Chondrocyte (in vitro differentiated cells): ENCODE measurements at regions not wholly inside any gene's neighbourhood (a gene's known extent, or its start where the extent isn't known, plus 50 kb on each side); places are given as distances from the start of the nearest gene placed in this dataset.

Experiments
- DNase-seq: peaks from one replicate; pipeline ENCODE4 v3.0.0; 2021; ENCODE audit warnings: mixed read lengths, low spot score
- H3K27ac Mint-ChIP-seq: one replicate; pipeline ENCODE4 v1.8.0; 2021; ENCODE audit warnings: mild to moderate bottlenecking, moderate library complexity, mixed read lengths; ENCODE audit not compliant: unreplicated experiment
- H3K27me3 Mint-ChIP-seq: 2 replicates; pipeline ENCODE4 v1.8.0; 2021; ENCODE audit warnings: low read depth, mixed read lengths
- H3K36me3 Mint-ChIP-seq: 2 replicates; pipeline ENCODE4 v1.8.0; 2021; ENCODE audit warnings: low read depth, mixed read lengths
- H3K4me1 Mint-ChIP-seq: 2 replicates; pipeline ENCODE4 v1.8.0; 2021; ENCODE audit warnings: low read depth, mild to moderate bottlenecking, mixed read lengths
- H3K4me3 Mint-ChIP-seq: one replicate; pipeline ENCODE4 v1.8.0; 2021; ENCODE audit warnings: mild to moderate bottlenecking, moderate library complexity, mixed read lengths; ENCODE audit not compliant: unreplicated experiment
- H3K9me3 Mint-ChIP-seq: 2 replicates; pipeline ENCODE4 v1.8.0; 2021; ENCODE audit warnings: low read depth, mixed read lengths
- TF ChIP-seq, protein P1 (sequence below): fragments of 200-600 bp; sonication (generic); IDR thresholded peaks from 2 replicates; pipeline ENCODE4 v1.5.0; 2021; ENCODE audit warnings: antibody characterized with exemption, mild to moderate bottlenecking, moderate library complexity

DNA sequence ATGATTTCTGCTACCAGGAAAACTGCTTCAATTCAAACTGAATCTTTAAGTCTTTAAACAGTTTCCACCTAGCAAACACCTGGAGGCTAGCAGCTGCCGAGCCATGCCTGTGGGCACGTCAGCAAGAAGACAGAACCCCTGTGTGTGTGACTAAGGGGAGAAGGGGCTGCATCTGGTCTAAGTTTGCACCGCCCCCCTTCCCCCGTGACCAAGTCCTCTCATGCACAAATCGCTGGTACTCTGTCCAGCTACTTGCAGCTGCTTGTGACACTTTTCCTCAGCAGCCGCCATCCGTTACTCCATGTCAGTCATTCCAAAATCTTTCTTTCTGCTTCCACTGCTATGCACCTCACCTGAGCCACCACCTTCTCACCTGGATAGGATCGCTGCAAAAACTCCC is 355.0 kb downstream of the SS18 start:
- Mint-ChIP-seq H3K27me3 (peaks cover 3% of the 10 kb centered on the region), H3K9me3 (peaks cover 10% of the 10 kb centered on the region), H3K4me3 (no peak overlapping the region), H3K4me1 (peaks cover 17% of the 10 kb centered on the region), H3K27ac (no peak overlapping the region), H3K36me3 (no peaks in the 10 kb centered on the region)
- DNase-seq, result no peak
- TF ChIP-seq, protein P1, sequence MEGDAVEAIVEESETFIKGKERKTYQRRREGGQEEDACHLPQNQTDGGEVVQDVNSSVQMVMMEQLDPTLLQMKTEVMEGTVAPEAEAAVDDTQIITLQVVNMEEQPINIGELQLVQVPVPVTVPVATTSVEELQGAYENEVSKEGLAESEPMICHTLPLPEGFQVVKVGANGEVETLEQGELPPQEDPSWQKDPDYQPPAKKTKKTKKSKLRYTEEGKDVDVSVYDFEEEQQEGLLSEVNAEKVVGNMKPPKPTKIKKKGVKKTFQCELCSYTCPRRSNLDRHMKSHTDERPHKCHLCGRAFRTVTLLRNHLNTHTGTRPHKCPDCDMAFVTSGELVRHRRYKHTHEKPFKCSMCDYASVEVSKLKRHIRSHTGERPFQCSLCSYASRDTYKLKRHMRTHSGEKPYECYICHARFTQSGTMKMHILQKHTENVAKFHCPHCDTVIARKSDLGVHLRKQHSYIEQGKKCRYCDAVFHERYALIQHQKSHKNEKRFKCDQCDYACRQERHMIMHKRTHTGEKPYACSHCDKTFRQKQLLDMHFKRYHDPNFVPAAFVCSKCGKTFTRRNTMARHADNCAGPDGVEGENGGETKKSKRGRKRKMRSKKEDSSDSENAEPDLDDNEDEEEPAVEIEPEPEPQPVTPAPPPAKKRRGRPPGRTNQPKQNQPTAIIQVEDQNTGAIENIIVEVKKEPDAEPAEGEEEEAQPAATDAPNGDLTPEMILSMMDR, result no peak

DNA sequence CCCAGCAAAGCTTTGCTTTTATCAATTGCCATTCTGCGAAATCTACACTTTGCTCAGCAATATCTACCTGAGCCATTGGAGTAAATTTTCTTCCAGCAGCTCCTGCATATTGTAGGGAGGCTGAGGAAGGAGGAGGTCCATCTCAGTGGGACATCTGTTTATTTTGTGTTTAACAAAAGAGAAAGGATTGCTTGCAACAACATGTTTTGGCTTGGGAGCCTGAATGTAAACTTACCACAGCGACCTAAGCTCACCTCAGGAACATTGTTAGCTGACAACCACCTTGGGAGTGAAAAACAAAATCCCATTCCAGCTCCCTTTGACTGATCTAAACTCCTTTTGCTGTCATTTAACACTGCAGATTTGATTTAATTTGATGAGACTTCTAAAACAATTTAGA is 356.1 kb downstream of the SS18 start:
- TF ChIP-seq, protein P1, result no peak
- Mint-ChIP-seq H3K27me3 (peaks cover 3% of the 10 kb centered on the region), H3K9me3 (peaks cover 13% of the 10 kb centered on the region), H3K36me3 (no peaks in the 10 kb centered on the region), H3K4me3 (no peak overlapping the region), H3K4me1 (peaks cover 17% of the 10 kb centered on the region), H3K27ac (no peak overlapping the region)
- DNase-seq, result no peak

DNA sequence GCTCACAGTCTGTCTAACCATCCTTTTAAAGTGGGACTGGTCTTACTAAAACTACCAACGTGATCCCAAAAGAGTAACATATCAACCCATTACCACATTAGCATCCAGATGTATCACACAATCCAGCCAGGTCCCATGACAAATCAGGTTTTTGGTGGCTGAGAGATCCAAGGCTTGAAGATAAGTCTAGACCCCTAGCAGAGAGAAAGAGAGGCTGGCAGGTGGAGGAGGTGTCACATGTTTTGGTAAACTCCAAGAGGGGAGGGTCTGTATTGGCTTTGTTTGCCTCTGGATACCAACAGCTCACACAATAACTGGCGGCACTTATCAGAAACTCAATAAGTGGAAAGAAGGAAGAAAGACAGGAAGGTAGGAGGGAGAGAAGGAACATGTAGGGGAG is 357.6 kb downstream of the SS18 start:
- Mint-ChIP-seq H3K4me1 (peaks cover 16% of the 10 kb centered on the region), H3K27ac (no peak overlapping the region), H3K9me3 (peaks cover 13% of the 10 kb centered on the region), H3K4me3 (no peak overlapping the region), H3K27me3 (peaks cover 3% of the 10 kb centered on the region), H3K36me3 (no peaks in the 10 kb centered on the region)
- DNase-seq, result no peak
- TF ChIP-seq, protein P1, result no peak

DNA sequence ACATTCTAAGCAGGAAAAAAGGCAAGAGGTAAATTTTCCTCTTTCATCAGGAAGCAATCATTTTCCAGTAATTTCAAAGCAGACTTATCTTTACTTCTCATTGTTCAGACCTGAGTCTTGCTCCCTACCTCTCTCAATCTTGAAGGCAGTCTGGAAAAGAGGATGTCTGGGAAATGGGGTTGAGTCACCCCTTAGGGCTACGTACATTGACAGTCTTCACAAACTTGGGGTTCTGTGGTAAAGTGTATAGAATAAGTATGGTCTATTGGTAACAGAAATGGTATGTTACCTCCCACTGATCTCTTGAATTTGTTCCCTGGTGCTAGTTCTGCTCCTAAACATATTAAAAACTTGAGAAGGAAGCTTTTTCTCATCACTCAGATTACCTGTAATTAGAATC is 361.3 kb downstream of the SS18 start:
- no peak for DNase-seq
- Mint-ChIP-seq H3K27ac (no peak overlapping the region), H3K9me3 (peaks cover 9% of the 10 kb centered on the region)

DNA sequence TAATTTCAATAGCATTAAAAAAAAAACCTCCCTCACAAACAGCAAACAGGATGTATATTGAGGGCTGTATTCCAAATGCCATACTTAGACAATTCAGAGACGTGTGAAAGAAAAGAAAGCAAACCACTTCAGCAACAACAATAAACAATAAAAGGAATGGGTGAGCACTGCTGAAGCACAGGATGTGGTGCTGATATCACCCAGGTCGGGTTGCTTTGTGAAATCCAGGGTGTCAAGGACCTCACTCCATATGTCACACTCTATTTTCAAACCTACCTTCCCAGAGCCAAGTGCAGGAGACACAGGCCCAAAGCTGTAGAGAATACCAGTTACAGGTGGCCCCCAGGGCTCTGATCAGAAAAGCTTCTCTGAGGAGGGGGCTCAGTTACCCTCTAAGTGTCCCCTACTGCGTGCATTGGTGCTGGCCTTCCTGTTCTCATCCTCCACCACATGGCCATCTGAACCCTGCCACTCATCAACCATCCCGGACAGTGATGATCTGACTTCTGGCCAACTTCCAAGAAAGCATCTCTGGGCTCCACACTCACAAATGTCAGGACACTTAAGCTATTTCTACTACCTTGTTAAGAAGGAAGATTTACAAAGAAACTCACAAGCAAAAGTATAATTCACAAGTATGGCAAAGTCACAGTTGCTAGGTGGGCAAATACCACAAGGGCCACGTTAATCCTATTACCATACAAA is 363.0 kb downstream of the SS18 start:
- Mint-ChIP-seq H3K27me3 (no peaks in the 10 kb centered on the region), H3K4me3 (no peak overlapping the region), H3K4me1 (peaks cover 11% of the 10 kb centered on the region), H3K9me3 (peaks cover 11% of the 10 kb centered on the region), H3K27ac (no peak overlapping the region), H3K36me3 (no peaks in the 10 kb centered on the region)
- TF ChIP-seq, protein P1, result no peak
- no peak for DNase-seq

More for the DNA sequence above, 361.3 kb downstream of the SS18 start:
- no peaks in the 10 kb centered on the region for H3K36me3 Mint-ChIP-seq
- H3K4me3 Mint-ChIP-seq, result no peak overlapping the region
- H3K27me3 Mint-ChIP-seq, result no peaks in the 10 kb centered on the region
- peaks cover 11% of the 10 kb centered on the region for H3K4me1 Mint-ChIP-seq
- TF ChIP-seq, protein P1, result no peak
